GM12878 (cell line): ENCODE measurements at regions not wholly inside any gene's neighbourhood (a gene's known extent, or its start where the extent isn't known, plus 50 kb on each side); places are given as distances from the start of the nearest gene placed in this dataset.

ENCODE experiments used
- ATAC-seq: fragments of 200-7000 bp; cut with Tn5 transposase; 3 replicates; pipeline ENCODE4 v1.9.1; 2020; ENCODE audit warnings: mild to moderate bottlenecking, moderate library complexity
- BruUV-seq: library from RNA; stranded (reverse); fragments of 400-500 nt; replicated peaks from 2 replicates; lab custom pipeline; 2021; lab: Mats Ljungman, UMichigan
- CTCF ChIA-PET: fragments of 300-600 bp; sonication (Branson Sonifier 250); formaldehyde crosslinking; extraction: SDS; loops from one replicate; lab custom pipeline; 2021; ENCODE audit warnings: inconsistent platforms; lab: Yijun Ruan, JAX
- POLR2A ChIA-PET: fragments of 350-600 bp; formaldehyde crosslinking; extraction: SDS; loops from one replicate; lab custom pipeline; 2021; ENCODE audit warnings: inconsistent platforms; lab: Charles Lee
- RAD21 ChIA-PET: fragments of 300-600 bp; sonication (Branson Sonifier 250); formaldehyde crosslinking; loops from one replicate; lab custom pipeline; 2023; ENCODE audit warnings: antibody characterized with exemption; ENCODE audit not compliant: unreplicated experiment; lab: Charles Lee
- SMC1A ChIA-PET: fragments of 300-600 bp; sonication (Branson Sonifier 250); formaldehyde crosslinking; loops from one replicate; lab custom pipeline; 2023; ENCODE audit not compliant: unreplicated experiment, uncharacterized antibody; lab: Charles Lee
- DNase-seq: peaks from one replicate; pipeline ENCODE4 v3.0.0-alpha.2; 2011; ENCODE audit warnings: low read depth, low spot score
- FAIRE-seq: peaks from 3 replicates; lab custom pipeline; 2011; peaks lifted over from hg19 to GRCh38; lab: Jason Lieb, UNC
- H2AFZ ChIP-seq: 2 replicates; pipeline ENCODE4 v1.6.0; 2011; ENCODE audit warnings: low read depth, low read length, control low read depth; ENCODE audit not compliant: control insufficient read depth
- H3K27ac ChIP-seq: 2 replicates; pipeline ENCODE4 v1.5.1; 2011; ENCODE audit warnings: control low read depth; ENCODE audit not compliant: control insufficient read depth, insufficient read depth
- H3K27me3 ChIP-seq, 2 experiments: replicated peaks in 1 of 2; 2 replicates each; pipeline versions ENCODE4 v1.6.0 to v1.6.1; 2011; ENCODE audit warnings: low read length in 1 of 2; ENCODE audit not compliant: control insufficient read depth in 2 of 2, insufficient read depth in 2 of 2
- H3K36me3 ChIP-seq, 2 experiments: 2 replicates each; pipeline ENCODE4 v1.5.1; 2011; ENCODE audit warnings: low read length in 1 of 2; ENCODE audit not compliant: control insufficient read depth in 2 of 2, insufficient read depth in 2 of 2
- H3K4me1 ChIP-seq: 2 replicates; pipeline ENCODE4 v1.6.1; 2011; ENCODE audit warnings: mild to moderate bottlenecking, low read length, moderate library complexity, mixed read lengths; ENCODE audit not compliant: control insufficient read depth, insufficient read depth
- H3K4me2 ChIP-seq: 2 replicates; pipeline ENCODE4 v1.6.0; 2011; ENCODE audit warnings: control low read depth; ENCODE audit not compliant: control insufficient read depth, insufficient read depth
- H3K4me3 ChIP-seq: fragments of 200-600 bp; sonication (generic); 2 replicates; pipeline ENCODE4 v1.5.1; 2016
- H3K79me2 ChIP-seq: 2 replicates; pipeline ENCODE4 v1.6.0; 2011; ENCODE audit warnings: low read length; ENCODE audit not compliant: control insufficient read depth, insufficient read depth
- H3K9ac ChIP-seq: 2 replicates; pipeline ENCODE4 v1.8.0; 2011; ENCODE audit warnings: low read length, control low read depth, mixed read lengths; ENCODE audit not compliant: control insufficient read depth, insufficient read depth
- H3K9me3 ChIP-seq: replicated peaks from 3 replicates; pipeline ENCODE4 v1.5.1; 2011; ENCODE audit warnings: mild to moderate bottlenecking, low read length; ENCODE audit not compliant: control insufficient read depth, insufficient read depth
- H4K20me1 ChIP-seq: 2 replicates; pipeline ENCODE4 v1.6.0; 2011; ENCODE audit not compliant: control insufficient read depth, insufficient read depth
- ATF3 ChIP-seq: IDR thresholded peaks from 2 replicates; pipeline ENCODE4 v1.6.1; 2011; ENCODE audit warnings: low read depth, mild to moderate bottlenecking, low read length, moderate library complexity, borderline replicate concordance; ENCODE audit errors: extremely low read depth
- CBX3 ChIP-seq: fragments of 200-600 bp; sonication (generic); IDR thresholded peaks from 2 replicates; pipeline ENCODE4 v1.6.1; 2016; ENCODE audit warnings: low read depth, borderline replicate concordance
- CHD1 ChIP-seq: IDR thresholded peaks from 2 replicates; pipeline ENCODE4 v1.6.1; 2012; ENCODE audit warnings: low read depth, low read length, improper control_type of control experiment
- EED ChIP-seq: sonication (generic); IDR thresholded peaks from 2 replicates; pipeline ENCODE4 v1.6.1; 2016; ENCODE audit warnings: antibody characterized with exemption, low read depth
- IRF3 ChIP-seq: fragments of 450-650 bp; IDR thresholded peaks from 2 replicates; pipeline ENCODE4 v1.6.1; 2014; ENCODE audit warnings: mild to moderate bottlenecking
- JUNB ChIP-seq: IDR thresholded peaks from 2 replicates; pipeline ENCODE4 v1.6.1; 2016; ENCODE audit warnings: antibody characterized with exemption, mild to moderate bottlenecking
- NFYB ChIP-seq: IDR thresholded peaks from 2 replicates; pipeline ENCODE4 v1.6.1; 2011; ENCODE audit warnings: low read depth, mild to moderate bottlenecking, low read length, improper control_type of control experiment, moderate library complexity; ENCODE audit not compliant: insufficient read depth
- RB1 ChIP-seq: fragments of 450-650 bp; formaldehyde crosslinking; IDR thresholded peaks from 2 replicates; pipeline ENCODE4 v1.6.1; 2017; ENCODE audit warnings: mild to moderate bottlenecking, borderline replicate concordance
- REST ChIP-seq: IDR thresholded peaks from 2 replicates; pipeline ENCODE4 v1.6.1; 2012; ENCODE audit warnings: mild to moderate bottlenecking, low read depth, low read length
- WRNIP1 ChIP-seq: IDR thresholded peaks from 2 replicates; pipeline ENCODE4 v1.6.1; 2011; ENCODE audit warnings: low read depth, low read length, improper control_type of control experiment, borderline replicate concordance
- ZBTB40 ChIP-seq: fragments of 450-650 bp; IDR thresholded peaks from 2 replicates; pipeline ENCODE4 v1.6.1; 2016; ENCODE audit warnings: mild to moderate bottlenecking, moderate library complexity, borderline replicate concordance
- ZSCAN29 ChIP-seq: fragments of 450-650 bp; IDR thresholded peaks from 2 replicates; pipeline ENCODE4 v1.6.1; 2017; ENCODE audit warnings: mild to moderate bottlenecking, moderate library complexity
- WGBS: methylation state at CpG from one replicate; pipeline ENCODE4 v1.1.6; 2016; ENCODE audit warnings: low lambda C conversion rate; ENCODE audit not compliant: insufficient replicate concordance, insufficient coverage; ENCODE audit errors: missing lambda C conversion rate; 5-methylcytosine and 5-hydroxymethylcytosine counted together
- in situ Hi-C: fragments of 300-500 bp; cut with MboI; formaldehyde crosslinking; loops from 9 replicates; pipeline ENCODE4 v1.14.3; 2018; ENCODE audit warnings: mixed read lengths
- intact Hi-C: fragments of 100-400 bp; cut with micrococcal nuclease; formaldehyde crosslinking; loops from one replicate; pipeline ENCODE4 v1.14.2; 2022; ENCODE audit not compliant: unreplicated experiment

- TF ChIP-seq WRNIP1, result no peak
- no peak for TF ChIP-seq REST
- TF ChIP-seq EED, result no peak
- no peak for TF ChIP-seq ATF3
- TF ChIP-seq JUNB, result no peak
- TF ChIP-seq CHD1, result no peak
- TF ChIP-seq CBX3, result no peak
- no peak for TF ChIP-seq ZSCAN29
- no peak for TF ChIP-seq ZBTB40
- TF ChIP-seq RB1, result no peak
- no peak for TF ChIP-seq IRF3
- TF ChIP-seq NFYB, result no peak
- H2AFZ ChIP-seq, result no peak overlapping the region
Measured at GRCh38 chr9:14517154-14517906, 175.9 kb downstream of the ZDHHC21 start.

More at GRCh38 chr9:14517154-14517906, 175.9 kb downstream of the ZDHHC21 start:
- no peak overlapping the region for H3K4me2 ChIP-seq
- WGBS, result 36% methylated on average over 4 of the region's 4 CpGs
- no TSS peak for BruUV-seq
- H3K27ac ChIP-seq, result no peak overlapping the region
- ChIA-PET RAD21 (no interaction called here), CTCF (interaction anchor here (1.1 kb wide), 1 partner anchor 13 kb away, joined by 4 read pairs; no protein-coding TSS in a partner anchor), POLR2A (no interaction called here), SMC1A (no interaction called here)
- no peaks in the 10 kb centered on the region for H3K9me3 ChIP-seq
- no peaks in the 10 kb centered on the region for H3K27me3 ChIP-seq
- DNase-seq (no peak), ATAC-seq (no peak), FAIRE-seq (no peak)
- H3K79me2 ChIP-seq, result no peaks in the 10 kb centered on the region
- no peak overlapping the region for H3K4me3 ChIP-seq
- intact Hi-C loops, result no loop called here
- no peaks in the 10 kb centered on the region for H3K36me3 ChIP-seq
- no peaks in the 10 kb centered on the region for H3K4me1 ChIP-seq
- H4K20me1 ChIP-seq, result no peaks in the 10 kb centered on the region
- H3K9ac ChIP-seq, result no peak overlapping the region
- in situ Hi-C loops, result no loop called here
